ENCODE measurements at regions not wholly inside any gene's neighbourhood (a gene's known extent, or its start where the extent isn't known, plus 50 kb on each side); places are given as distances from the start of the nearest gene placed in this dataset.

DNA sequence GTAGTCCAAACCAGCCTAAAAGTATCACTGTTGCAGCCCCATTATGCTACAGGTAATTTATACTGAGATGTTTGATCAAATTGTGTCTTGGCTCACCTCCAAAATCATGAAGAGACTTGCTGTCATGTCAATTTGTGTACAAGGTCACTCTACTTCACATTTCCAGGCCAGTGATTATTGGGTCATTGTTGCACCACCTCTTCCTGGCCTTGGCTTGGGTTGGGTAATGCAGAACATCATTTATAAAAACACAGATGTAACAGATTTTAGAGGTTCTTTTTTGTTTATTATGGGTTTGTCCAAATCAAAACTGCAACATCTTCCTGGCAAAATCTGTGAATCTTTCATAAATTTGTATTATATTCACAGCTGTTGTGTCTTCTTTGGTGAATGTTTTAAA, 459.5 kb downstream of the ANKRD50 start:
- DNase-seq: no peak

DNA sequence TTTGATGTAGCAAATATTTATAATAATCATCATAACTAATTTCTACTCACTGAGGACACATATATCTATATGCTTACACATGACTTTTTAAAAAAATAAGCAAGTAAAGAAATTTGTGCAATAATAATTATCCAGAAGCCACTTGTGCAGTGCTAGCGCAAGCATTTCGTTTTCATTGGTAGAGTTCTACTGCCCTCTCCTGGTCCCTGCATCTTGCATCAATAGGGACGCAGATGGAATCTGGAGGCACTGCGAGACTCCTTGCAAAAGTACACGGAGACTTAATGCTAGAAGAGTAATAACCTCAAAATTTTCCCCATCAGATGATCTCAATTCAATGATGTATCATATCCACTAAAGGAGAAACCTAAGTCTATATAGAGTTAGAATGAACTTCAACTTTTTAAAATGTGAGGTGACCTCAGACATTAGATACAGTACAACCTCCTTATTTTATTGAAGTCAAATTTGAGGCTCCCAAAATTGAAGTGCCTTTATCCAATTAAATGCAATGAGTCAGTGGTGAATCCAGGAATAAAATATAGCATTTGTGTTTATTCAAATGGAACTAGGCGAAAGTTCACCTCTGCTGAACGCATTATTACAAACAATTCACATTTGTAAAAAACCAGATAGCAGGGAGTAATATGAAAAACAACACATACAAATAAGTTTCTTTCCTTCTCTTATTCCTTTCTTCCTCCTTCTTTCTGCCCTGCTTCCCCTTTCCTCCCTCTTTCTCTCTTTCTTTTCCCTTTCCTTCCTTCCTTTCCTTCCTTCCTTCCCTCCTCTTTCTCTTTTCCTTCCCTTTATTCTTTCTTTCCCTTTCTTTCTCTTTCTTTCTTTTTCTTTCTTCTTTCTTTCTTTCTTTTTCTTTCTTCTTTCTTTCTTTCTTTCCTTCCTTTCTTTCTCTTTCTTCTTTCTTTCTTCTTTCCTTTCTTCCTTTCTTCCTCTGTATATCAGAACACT, 450.0 kb downstream of the ANKRD50 start:
- peaks cover 18% of the 10 kb centered on the region for H3K4me1 Mint-ChIP-seq (ENCODE audit: low read depth)
- no peak overlapping the region for H3K27ac Mint-ChIP-seq
- DNase-seq: peak; percentile 72
- no peaks in the 10 kb centered on the region for H3K36me3 Mint-ChIP-seq (ENCODE audit: low read depth)
- H3K27me3 Mint-ChIP-seq (ENCODE audit: insufficient read depth): no peaks in the 10 kb centered on the region
- TF ChIP-seq, protein P1, sequence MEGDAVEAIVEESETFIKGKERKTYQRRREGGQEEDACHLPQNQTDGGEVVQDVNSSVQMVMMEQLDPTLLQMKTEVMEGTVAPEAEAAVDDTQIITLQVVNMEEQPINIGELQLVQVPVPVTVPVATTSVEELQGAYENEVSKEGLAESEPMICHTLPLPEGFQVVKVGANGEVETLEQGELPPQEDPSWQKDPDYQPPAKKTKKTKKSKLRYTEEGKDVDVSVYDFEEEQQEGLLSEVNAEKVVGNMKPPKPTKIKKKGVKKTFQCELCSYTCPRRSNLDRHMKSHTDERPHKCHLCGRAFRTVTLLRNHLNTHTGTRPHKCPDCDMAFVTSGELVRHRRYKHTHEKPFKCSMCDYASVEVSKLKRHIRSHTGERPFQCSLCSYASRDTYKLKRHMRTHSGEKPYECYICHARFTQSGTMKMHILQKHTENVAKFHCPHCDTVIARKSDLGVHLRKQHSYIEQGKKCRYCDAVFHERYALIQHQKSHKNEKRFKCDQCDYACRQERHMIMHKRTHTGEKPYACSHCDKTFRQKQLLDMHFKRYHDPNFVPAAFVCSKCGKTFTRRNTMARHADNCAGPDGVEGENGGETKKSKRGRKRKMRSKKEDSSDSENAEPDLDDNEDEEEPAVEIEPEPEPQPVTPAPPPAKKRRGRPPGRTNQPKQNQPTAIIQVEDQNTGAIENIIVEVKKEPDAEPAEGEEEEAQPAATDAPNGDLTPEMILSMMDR (IDR thresholded peaks at IDR 0.05): peak; percentile 92
- H3K9me3 Mint-ChIP-seq: no peaks in the 10 kb centered on the region
- no peak overlapping the region for H3K4me3 Mint-ChIP-seq

More for the DNA sequence above, 459.5 kb downstream of the ANKRD50 start:
- Mint-ChIP-seq H3K27ac (no peak overlapping the region), H3K27me3 (ENCODE audit: insufficient read depth) (no peaks in the 10 kb centered on the region; the same call in 1 of the 2 replicates), H3K36me3 (ENCODE audit: low read depth) (no peaks in the 10 kb centered on the region), H3K4me1 (ENCODE audit: low read depth) (no peaks in the 10 kb centered on the region), H3K4me3 (no peak overlapping the region), H3K9me3 (no peaks in the 10 kb centered on the region)
- TF ChIP-seq, protein P1 (IDR thresholded peaks at IDR 0.05): no peak

DNA sequence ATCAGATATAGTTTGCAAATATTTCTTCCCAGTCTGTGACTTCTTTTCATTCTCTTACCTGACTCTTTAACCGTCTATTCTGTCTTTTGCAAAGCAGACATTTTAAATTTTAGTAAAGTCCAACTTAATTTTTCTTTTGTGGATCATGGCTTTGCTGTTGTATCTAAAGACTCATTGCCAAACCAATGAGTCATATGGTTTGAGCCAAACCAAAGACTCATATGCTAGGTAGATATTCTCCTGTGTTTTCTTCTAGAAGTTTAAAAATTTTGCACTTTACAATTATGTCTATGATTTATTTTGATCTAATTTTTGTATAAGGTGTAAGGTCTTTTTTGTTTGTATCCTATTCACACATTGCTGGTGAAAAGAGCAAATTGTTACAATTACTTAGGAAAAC, 446.8 kb downstream of the ANKRD50 start:
- Mint-ChIP-seq H3K27ac (no peak overlapping the region), H3K4me1 (ENCODE audit: low read depth) (peaks cover 18% of the 10 kb centered on the region), H3K9me3 (peaks cover 2% of the 10 kb centered on the region), H3K27me3 (ENCODE audit: insufficient read depth) (no peaks in the 10 kb centered on the region), H3K36me3 (ENCODE audit: low read depth) (no peaks in the 10 kb centered on the region), H3K4me3 (no peak overlapping the region)
- TF ChIP-seq, protein P1 (IDR thresholded peaks at IDR 0.05): no peak
- DNase-seq: no peak

DNA sequence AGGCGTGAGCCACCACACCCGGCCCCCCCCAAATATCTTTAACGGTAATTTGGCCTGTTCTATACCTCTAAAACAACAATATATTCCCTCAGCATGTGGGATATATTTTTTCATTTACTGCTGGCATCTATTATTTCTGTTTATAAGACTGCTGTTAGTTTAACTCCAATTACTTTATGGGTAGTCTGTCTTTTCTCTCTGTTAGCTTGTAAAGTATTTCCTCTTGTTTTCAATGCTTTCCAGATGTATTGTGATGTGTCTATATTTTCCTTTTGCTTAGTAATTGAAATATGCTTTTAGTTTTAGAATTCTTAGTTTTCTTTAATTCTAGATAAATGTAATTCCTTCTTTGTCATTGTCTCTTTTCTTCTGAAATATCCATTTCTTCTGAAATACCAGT, 445.8 kb downstream of the ANKRD50 start:
- Mint-ChIP-seq H3K4me1 (ENCODE audit: low read depth) (peaks cover 18% of the 10 kb centered on the region), H3K36me3 (ENCODE audit: low read depth) (no peaks in the 10 kb centered on the region), H3K27me3 (ENCODE audit: insufficient read depth) (no peaks in the 10 kb centered on the region), H3K4me3 (no peak overlapping the region), H3K9me3 (peaks cover 12% of the 10 kb centered on the region), H3K27ac (no peak overlapping the region)
- TF ChIP-seq, protein P1 (IDR thresholded peaks at IDR 0.05): no peak
- DNase-seq: no peak

DNA sequence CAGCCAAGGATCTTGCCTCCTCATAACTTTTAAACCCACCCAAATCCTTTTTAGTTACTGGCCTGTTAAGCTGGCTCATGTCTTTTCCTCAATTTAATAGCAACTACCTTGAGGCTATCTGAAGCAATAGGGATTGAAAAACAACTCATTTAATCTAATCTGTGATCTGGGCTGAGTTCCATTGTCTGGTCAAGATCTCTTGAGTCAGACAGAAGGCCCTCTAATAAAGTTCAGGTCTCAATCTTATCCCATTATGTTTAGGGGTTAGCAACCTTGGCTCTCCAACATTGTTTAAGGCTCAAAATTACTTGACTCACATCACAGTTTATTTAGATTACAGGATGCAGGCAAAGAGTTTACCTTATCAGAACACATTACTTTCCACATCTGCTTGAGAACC, 436.1 kb downstream of the ANKRD50 start:
- Mint-ChIP-seq H3K4me3 (no peak overlapping the region), H3K36me3 (ENCODE audit: low read depth) (0 out of 2 replicates have a peak, but pooled peaks cover 5% of the 10 kb centered on the region), H3K27ac (no peak overlapping the region), H3K27me3 (ENCODE audit: insufficient read depth) (no peaks in the 10 kb centered on the region; the same call in 1 of the 2 replicates), H3K4me1 (ENCODE audit: low read depth) (peaks cover 39% of the 10 kb centered on the region), H3K9me3 (peaks cover 7% of the 10 kb centered on the region)
- TF ChIP-seq, protein P1 (IDR thresholded peaks at IDR 0.05): no peak
- DNase-seq: peak; percentile 43
